WTC11 (cell line): ENCODE measurements at regions not wholly inside any gene's neighbourhood (a gene's known extent, or its start where the extent isn't known, plus 50 kb on each side); places are given as distances from the start of the nearest gene placed in this dataset. TPM values are rescaled to one million over a fixed set of nuclear protein-coding genes. Genes with fewer than 3 reads are reported as not detected.

Source experiments
- ATAC-seq: fragments of 200-7000 bp; cut with Tn5 transposase; 2 replicates; pipeline ENCODE4 v1.10.0; 2021; ENCODE audit warnings: mild to moderate bottlenecking, moderate library complexity
- CTCF ChIA-PET: fragments of 300-600 bp; sonication (Branson Sonifier 250); formaldehyde crosslinking; loops from one replicate; lab custom pipeline; 2021; ENCODE audit warnings: antibody characterized with exemption; lab: Charles Lee
- POLR2A ChIA-PET: fragments of 350-600 bp; sonication (Branson Sonifier 250); formaldehyde crosslinking; loops from one replicate; lab custom pipeline; 2021; ENCODE audit warnings: antibody characterized with exemption; lab: Charles Lee
- DNase-seq: peaks from one replicate; pipeline ENCODE4 v3.0.0; 2021; ENCODE audit warnings: low spot score
- H3K27ac Mint-ChIP-seq: 2 replicates; pipeline ENCODE4 v1.8.0; 2021; ENCODE audit warnings: mixed read lengths
- H3K27me3 Mint-ChIP-seq: 2 replicates; pipeline ENCODE4 v1.8.0; 2021; ENCODE audit warnings: low read depth, mild to moderate bottlenecking, moderate library complexity, mixed read lengths
- H3K36me3 Mint-ChIP-seq: 2 replicates; pipeline ENCODE4 v1.8.0; 2021; ENCODE audit warnings: mixed read lengths
- H3K4me1 Mint-ChIP-seq: 2 replicates; pipeline ENCODE4 v1.8.0; 2022; ENCODE audit warnings: mixed read lengths
- H3K4me3 Mint-ChIP-seq: 2 replicates; pipeline ENCODE4 v1.8.0; 2021; ENCODE audit warnings: mild to moderate bottlenecking, moderate library complexity, mixed read lengths
- H3K9me3 Mint-ChIP-seq: 2 replicates; pipeline ENCODE4 v1.8.0; 2021; ENCODE audit warnings: mixed read lengths
- CREB1 ChIP-seq: sonication (generic); formaldehyde crosslinking; IDR thresholded peaks from 2 replicates; pipeline ENCODE4 v1.8.0; 2023; ENCODE audit warnings: mild to moderate bottlenecking, missing genetic modification reagents
- ELF4 ChIP-seq: sonication (generic); formaldehyde crosslinking; IDR thresholded peaks from 2 replicates; pipeline ENCODE4 v1.8.1; 2022; ENCODE audit warnings: low read depth, mild to moderate bottlenecking, moderate library complexity, missing genetic modification reagents
- ESRRA ChIP-seq: sonication (generic); formaldehyde crosslinking; IDR thresholded peaks from 2 replicates; pipeline ENCODE4 v1.8.1; 2022; ENCODE audit warnings: mild to moderate bottlenecking, missing genetic modification reagents, borderline replicate concordance
- FOXP1 ChIP-seq: sonication (generic); formaldehyde crosslinking; IDR thresholded peaks from 2 replicates; pipeline ENCODE4 v1.8.0; 2022; ENCODE audit warnings: missing genetic modification reagents, mild to moderate bottlenecking, moderate library complexity, borderline replicate concordance
- NR2C2 ChIP-seq: sonication (generic); formaldehyde crosslinking; IDR thresholded peaks from 2 replicates; pipeline ENCODE4 v1.8.0; 2022; ENCODE audit warnings: mild to moderate bottlenecking, missing genetic modification reagents
- PREB ChIP-seq: sonication (generic); formaldehyde crosslinking; IDR thresholded peaks from 2 replicates; pipeline ENCODE4 v1.8.1; 2022; ENCODE audit warnings: mild to moderate bottlenecking, missing genetic modification reagents, moderate library complexity, borderline replicate concordance
- STAT6 ChIP-seq: sonication (generic); formaldehyde crosslinking; conservative IDR thresholded peaks from 2 replicates; pipeline ENCODE4 v1.8.1; 2023; ENCODE audit warnings: mild to moderate bottlenecking, low read depth, missing genetic modification reagents, moderate library complexity
- TEAD4 ChIP-seq: sonication (generic); formaldehyde crosslinking; IDR thresholded peaks from 2 replicates; pipeline ENCODE4 v1.8.0; 2022; ENCODE audit warnings: mild to moderate bottlenecking, missing genetic modification reagents
- ZBTB21 ChIP-seq: sonication (generic); formaldehyde crosslinking; IDR thresholded peaks from 2 replicates; pipeline ENCODE4 v1.8.1; 2023; ENCODE audit warnings: mild to moderate bottlenecking, missing genetic modification reagents, borderline replicate concordance
- ZNF263 ChIP-seq: sonication (generic); formaldehyde crosslinking; IDR thresholded peaks from 2 replicates; pipeline ENCODE4 v1.8.1; 2022; ENCODE audit warnings: low read depth, mild to moderate bottlenecking, moderate library complexity, missing genetic modification reagents
- ZNF512 ChIP-seq: sonication (generic); formaldehyde crosslinking; IDR thresholded peaks from 2 replicates; pipeline ENCODE4 v1.8.1; 2022; ENCODE audit warnings: missing genetic modification reagents, borderline replicate concordance
- microRNA-seq: library from miRNA; unstranded; fragments of <30 nt; microRNA quantifications from one replicate; pipeline ENCODE4 v1.2.0, GENCODE V29; 2022; ENCODE audit warnings: borderline number of aligned reads
- TF ChIP-seq, protein P1 (sequence below): sonication (generic); formaldehyde crosslinking; IDR thresholded peaks from 2 replicates; pipeline ENCODE4 v1.8.0; 2022; ENCODE audit warnings: mild to moderate bottlenecking, missing genetic modification reagents
- TF ChIP-seq, protein P2 (sequence below): sonication (generic); formaldehyde crosslinking; IDR thresholded peaks from 2 replicates; pipeline ENCODE4 v1.8.1; 2023; ENCODE audit warnings: mild to moderate bottlenecking, missing genetic modification reagents, borderline replicate concordance

GRCh38 chr6:37550191-37550831 is 50.6 kb upstream of the CCDC167 start:
- no peak for DNase-seq
- Mint-ChIP-seq H3K9me3 (no peaks in the 10 kb centered on the region), H3K27me3 (no peaks in the 10 kb centered on the region), H3K36me3 (no peaks in the 10 kb centered on the region), H3K4me3 (no peak overlapping the region), H3K4me1 (peaks cover 16% of the 10 kb centered on the region), H3K27ac (no peak overlapping the region)
- no peak for TF ChIP-seq NR2C2 (CRISPR knock-in tag)
- TF ChIP-seq FOXP1 (CRISPR knock-in tag), result no peak
- no peak for TF ChIP-seq ZBTB21 (CRISPR knock-in tag)
- no peak for TF ChIP-seq TEAD4 (CRISPR knock-in tag)
- TF ChIP-seq, protein P1, sequence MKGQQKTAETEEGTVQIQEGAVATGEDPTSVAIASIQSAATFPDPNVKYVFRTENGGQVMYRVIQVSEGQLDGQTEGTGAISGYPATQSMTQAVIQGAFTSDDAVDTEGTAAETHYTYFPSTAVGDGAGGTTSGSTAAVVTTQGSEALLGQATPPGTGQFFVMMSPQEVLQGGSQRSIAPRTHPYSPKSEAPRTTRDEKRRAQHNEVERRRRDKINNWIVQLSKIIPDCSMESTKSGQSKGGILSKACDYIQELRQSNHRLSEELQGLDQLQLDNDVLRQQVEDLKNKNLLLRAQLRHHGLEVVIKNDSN, result no peak
- TF ChIP-seq ZNF512 (CRISPR knock-in tag), result no peak
- TF ChIP-seq CREB1 (CRISPR knock-in tag), result no peak
- TF ChIP-seq PREB, result no peak
- TF ChIP-seq ZNF263, result no peak
- TF ChIP-seq, protein P2, sequence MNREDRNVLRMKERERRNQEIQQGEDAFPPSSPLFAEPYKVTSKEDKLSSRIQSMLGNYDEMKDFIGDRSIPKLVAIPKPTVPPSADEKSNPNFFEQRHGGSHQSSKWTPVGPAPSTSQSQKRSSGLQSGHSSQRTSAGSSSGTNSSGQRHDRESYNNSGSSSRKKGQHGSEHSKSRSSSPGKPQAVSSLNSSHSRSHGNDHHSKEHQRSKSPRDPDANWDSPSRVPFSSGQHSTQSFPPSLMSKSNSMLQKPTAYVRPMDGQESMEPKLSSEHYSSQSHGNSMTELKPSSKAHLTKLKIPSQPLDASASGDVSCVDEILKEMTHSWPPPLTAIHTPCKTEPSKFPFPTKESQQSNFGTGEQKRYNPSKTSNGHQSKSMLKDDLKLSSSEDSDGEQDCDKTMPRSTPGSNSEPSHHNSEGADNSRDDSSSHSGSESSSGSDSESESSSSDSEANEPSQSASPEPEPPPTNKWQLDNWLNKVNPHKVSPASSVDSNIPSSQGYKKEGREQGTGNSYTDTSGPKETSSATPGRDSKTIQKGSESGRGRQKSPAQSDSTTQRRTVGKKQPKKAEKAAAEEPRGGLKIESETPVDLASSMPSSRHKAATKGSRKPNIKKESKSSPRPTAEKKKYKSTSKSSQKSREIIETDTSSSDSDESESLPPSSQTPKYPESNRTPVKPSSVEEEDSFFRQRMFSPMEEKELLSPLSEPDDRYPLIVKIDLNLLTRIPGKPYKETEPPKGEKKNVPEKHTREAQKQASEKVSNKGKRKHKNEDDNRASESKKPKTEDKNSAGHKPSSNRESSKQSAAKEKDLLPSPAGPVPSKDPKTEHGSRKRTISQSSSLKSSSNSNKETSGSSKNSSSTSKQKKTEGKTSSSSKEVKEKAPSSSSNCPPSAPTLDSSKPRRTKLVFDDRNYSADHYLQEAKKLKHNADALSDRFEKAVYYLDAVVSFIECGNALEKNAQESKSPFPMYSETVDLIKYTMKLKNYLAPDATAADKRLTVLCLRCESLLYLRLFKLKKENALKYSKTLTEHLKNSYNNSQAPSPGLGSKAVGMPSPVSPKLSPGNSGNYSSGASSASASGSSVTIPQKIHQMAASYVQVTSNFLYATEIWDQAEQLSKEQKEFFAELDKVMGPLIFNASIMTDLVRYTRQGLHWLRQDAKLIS (CRISPR knock-in tag), result no peak
- no peak for TF ChIP-seq ELF4 (CRISPR knock-in tag)
- no peak for TF ChIP-seq ESRRA
- CTCF ChIA-PET, result interaction anchor here (0.7 to 0.9 kb wide), 3 partner anchors 13 to 104 kb away, joined by 3 read pairs; no protein-coding TSS in a partner anchor
- POLR2A ChIA-PET, result no interaction called here
- ATAC-seq, result no peak

DNA sequence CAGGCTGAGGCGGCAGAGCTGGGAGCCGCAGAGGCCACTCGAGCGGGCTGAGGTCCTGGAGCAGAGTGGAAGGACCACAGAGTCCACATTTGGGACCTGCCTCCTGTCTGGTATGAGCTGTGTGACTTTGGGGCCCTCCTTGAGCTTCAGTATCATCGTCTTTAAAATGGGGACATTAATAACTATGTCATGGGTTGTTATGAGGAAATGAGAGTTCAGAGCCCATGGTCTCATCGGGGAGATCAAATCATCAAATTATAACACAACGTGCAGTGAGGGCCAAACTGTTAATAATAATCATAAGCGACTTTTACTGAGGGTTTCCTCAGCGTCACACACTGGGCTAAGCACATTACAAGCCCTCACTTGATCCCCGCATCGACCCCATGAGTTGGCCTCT is 49.9 kb upstream of the CCDC167 start:
- H3K9me3 Mint-ChIP-seq, result no peaks in the 10 kb centered on the region
- no peak for ATAC-seq

More for the DNA sequence above, 49.9 kb upstream of the CCDC167 start:
- CTCF ChIA-PET, result interaction anchor here (0.7 to 1.1 kb wide), 4 partner anchors 12 to 37 kb away, joined by 3 read pairs; no protein-coding TSS in a partner anchor
- no peak for DNase-seq
- POLR2A ChIA-PET, result no interaction called here
- Mint-ChIP-seq H3K4me1 (peaks cover 16% of the 10 kb centered on the region), H3K27me3 (no peaks in the 10 kb centered on the region), H3K4me3 (no peak overlapping the region), H3K36me3 (no peaks in the 10 kb centered on the region), H3K27ac (no peak overlapping the region)
- no peak for TF ChIP-seq STAT6 (CRISPR knock-in tag)

Small RNA genes lying in the stretch of these regions (microRNA-seq; reads per million reads assigned to microRNA genes)
- gene MIR4462, result not detected
